Stimulated activated CD8-positive, alpha-beta memory T cell treated with anti-CD3 and anti-CD28 coated beads, Interleukin-15, amount 100 ng/mL, for 4 hours (primary cell): ENCODE measurements at regions not wholly inside any gene's neighbourhood (a gene's known extent, or its start where the extent isn't known, plus 50 kb on each side); places are given as distances from the start of the nearest gene placed in this dataset.

ENCODE experiments used
- DNase-seq, 2 donors: peaks; one replicate each; pipeline ENCODE4 v3.0.0-alpha.2; 2020; ENCODE audit warnings: low read depth in 2 of 2

DNA sequence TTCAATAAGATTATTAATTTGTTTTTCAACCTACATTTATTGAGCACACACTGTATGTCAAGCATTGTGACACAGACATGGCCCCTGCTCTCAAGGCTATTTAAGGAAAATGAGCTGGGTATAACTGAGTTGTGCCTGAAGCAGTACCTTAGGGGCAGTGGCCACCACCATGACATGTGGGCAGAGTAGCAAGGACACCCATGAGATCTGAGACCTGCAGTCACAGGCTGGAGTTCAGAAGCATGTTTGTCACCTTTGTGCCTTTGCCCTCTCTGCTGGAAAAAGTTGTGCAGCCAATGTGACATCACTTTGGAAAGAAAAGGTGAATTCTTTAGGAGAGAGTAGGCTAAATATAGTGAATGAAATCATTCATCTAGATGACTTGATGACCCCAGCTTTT lies 501.3 kb downstream of the BCOR start:
- DNase-seq, result no peak

DNA sequence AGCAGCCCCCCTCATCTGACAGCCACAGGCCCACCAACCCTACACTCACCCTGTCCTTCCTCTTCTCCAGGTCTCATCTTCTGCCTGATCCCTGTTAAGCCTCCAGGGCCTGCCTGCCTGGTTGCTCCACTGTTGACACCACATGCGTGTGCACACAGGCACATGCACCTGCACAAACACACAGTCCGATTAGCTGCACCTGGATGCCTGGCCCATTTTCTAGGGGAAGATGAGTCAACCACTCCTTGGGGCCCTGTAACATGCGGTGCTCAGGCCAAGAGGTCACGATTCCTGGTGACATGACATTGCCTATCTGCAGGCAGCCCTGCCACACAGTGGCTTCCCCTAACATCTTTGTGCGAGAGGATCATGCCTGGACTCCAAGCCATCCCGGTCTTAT lies 498.4 kb downstream of the BCOR start:
- DNase-seq, result no peak

DNA sequence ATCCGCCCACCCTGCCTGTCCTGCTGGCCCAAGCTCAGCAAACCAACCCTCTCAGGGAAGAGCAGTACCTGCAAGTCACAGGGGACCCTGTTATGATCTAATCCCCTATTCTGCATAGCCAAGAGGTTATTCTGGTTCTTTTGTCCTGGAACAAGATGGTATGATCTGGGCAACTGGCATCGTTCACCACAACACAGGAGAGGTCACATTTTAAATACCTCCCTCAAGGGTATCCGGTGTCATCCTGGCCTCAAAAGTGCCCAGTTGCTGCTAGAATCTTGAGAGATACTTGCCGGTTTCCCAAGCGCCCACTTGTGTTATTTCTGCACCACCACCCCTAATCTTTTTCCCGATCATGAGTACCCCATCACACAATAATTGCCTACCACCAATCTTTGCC lies 497.5 kb downstream of the BCOR start:
- DNase-seq, result no peak

DNA sequence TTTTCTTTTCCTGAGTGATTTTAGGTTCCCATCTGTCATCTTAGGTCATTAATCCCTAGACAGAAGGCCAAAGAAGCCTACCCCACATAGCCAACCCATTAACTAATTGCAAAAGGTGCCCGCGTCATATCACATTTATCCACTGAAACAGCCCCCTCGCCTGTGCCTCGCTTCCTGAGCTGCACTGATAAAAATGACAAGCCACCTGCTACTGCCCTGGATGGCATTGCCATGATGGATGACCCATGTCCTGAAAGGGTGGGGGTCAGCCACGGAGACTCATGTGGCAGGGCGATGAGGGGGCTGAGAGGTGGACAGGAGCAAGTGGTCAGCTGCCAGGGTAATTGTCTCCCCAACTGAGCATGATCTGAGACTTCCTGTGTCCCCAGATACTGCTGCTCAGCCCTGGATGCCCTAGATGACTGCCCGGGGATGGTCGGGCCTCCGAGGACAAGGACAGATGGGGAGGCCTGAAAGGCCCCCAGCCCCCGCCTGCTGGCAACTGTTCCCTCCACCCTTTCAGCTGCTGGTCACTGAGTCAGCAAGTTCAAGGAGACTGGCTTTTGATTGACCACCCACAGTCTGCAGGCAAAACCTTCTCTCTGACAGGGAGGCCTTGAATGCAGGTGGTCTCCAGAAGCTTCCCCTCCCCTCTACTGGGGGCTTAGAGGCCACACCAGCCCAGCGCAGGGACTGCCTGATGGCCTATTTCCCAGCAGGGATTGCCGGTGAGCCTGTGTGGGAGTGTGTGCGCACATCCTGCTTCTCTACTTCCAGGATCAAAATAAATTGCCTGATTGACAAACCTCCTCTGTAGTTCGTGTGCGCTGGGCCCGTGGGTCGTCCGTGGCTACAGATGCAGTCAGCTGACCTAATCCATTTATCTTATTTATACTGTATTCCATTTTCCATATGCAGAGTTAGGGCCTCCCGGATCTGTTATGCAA lies 496.3 kb downstream of the BCOR start:
- no peak for DNase-seq

DNA sequence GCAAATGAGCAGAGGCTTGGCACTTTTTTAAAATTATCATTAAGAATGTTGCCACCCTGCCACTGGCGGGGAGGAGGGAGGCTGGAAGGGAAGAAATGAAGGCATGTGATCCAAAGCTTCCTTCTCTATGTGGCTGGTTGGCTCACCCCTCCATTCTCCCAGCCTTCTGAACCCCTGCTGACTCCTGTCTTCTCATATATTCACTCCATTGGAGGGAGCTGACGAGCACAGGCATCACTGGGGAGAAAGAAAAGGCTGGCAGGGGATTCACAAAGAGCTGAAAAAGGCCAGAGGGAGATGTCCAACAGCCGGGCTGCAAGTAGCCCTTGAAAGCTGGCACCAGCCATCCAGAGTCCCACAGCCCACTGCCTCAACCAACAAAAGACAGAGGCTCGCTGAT lies 495.6 kb downstream of the BCOR start:
- DNase-seq, result no peak

DNA sequence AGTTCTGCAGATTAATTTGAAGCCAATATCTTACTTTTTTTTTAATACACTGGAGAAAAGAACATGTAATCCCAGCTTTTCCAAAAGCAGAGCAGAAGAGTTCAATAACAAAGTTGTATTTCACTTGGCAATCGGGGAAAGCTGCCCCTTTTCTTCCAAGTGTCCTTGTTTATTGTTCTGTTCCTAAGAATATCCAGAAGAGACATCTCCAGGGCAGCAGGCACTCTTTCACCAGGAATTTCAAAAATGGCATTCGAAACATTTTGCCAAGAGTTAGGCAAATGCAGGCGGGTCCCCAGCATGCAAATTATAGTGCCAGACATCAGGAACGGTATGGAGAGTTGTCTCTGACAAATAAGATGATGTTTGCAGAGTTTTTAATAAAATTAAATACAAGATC lies 494.5 kb downstream of the BCOR start:
- no peak for DNase-seq

DNA sequence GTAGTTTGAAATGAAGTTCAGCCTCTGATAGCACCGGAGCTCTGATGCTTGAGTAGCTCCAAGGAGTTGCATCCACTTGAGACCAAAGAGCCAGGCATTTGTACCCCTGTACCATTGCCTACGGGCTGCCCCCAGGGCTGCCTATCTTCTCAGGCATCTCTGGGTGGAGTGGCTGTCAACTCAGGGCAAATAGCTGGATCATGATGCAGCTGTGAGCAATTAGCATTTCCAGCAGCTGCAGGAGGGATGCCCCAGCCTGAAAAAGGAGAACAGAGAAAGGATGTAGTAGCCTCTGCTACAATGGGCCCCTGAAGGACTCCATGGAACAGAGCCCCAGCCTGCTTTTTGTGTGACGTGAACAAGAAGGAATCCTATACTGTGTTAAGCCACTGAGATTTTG lies 492.6 kb downstream of the BCOR start:
- no peak for DNase-seq

DNA sequence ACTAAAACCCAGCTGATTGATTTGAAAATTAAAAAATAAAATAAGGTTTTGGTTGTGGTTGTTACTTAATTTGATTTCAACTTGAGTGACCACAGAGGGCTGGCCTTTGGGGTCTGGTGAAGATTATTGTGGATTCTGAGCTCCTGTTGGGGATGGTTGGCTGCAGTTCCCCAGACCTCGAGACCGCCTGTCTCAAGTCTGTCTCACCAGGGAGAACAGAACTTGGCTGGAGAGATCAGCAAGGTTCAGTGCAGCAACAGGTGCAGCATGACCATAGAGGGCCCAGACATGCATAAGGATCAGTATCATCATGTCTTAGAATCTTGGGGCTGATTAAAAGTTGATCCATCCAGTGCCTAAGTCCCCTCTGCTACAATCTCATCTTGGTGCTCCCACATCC lies 491.9 kb downstream of the BCOR start:
- no peak for DNase-seq

DNA sequence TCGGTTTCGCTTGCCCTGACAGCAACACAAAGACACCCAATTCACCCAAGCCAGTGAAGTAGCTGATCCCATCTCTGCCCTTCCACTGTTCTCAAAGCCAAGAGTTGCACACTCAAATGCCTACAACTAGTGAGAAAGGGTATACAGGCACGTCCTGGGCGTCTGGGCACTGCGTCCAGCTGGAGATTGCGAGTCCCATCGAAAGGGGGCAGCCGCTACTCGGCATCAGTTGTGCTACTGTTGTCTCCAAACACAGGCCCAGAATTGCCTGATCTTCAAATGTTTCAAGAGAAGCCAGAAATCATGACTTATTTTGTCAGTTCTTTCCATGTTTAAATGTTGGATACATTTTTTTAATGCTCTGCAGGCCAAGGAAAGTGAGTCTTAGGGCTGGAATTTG lies 487.8 kb downstream of the BCOR start:
- DNase-seq, result no peak

DNA sequence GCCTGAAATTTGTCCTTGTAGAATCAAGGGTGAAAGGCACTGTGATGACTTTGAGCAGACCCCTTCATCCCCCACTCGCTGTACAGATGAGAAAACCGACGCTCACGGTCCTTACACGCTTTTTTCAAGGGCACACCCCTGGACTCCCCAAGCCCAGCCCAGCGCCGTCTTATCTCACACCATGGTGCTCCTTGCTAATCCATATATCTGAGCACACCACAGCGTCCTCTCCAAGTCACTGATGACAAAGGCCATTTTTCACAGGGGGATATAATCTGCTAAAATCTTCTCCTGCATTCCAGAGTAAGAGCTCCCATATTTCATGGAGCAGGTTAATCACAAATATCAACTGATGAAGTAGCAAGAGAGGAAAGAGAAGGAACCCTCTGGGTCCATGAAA lies 486.3 kb downstream of the BCOR start:
- no peak for DNase-seq

DNA sequence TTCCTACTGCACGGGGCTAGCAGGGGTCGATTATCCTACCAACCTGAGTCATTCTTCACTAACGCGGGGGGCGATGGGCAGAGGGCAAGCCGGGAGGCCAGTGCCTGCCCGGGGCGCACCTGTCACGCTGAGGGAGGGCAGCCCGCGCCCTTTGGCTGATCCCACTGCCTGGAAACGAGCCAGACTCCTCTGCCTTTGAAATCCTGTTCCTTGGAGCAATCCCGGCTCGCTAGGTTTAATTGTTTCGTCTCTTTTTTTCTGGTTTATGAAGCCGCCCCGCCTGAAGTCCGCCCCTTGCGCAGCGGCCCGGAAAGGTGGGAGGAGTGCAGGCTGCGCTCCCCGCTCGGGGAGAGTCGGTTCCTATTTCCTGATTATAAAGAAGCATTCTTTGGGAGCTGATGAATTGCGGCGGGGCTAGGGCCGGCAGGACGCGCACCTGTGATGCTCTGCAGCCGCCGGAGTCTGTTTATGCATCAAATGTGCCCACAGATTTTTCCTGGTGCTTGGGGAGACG lies 484.2 kb downstream of the BCOR start:
- DNase-seq, result no peak

DNA sequence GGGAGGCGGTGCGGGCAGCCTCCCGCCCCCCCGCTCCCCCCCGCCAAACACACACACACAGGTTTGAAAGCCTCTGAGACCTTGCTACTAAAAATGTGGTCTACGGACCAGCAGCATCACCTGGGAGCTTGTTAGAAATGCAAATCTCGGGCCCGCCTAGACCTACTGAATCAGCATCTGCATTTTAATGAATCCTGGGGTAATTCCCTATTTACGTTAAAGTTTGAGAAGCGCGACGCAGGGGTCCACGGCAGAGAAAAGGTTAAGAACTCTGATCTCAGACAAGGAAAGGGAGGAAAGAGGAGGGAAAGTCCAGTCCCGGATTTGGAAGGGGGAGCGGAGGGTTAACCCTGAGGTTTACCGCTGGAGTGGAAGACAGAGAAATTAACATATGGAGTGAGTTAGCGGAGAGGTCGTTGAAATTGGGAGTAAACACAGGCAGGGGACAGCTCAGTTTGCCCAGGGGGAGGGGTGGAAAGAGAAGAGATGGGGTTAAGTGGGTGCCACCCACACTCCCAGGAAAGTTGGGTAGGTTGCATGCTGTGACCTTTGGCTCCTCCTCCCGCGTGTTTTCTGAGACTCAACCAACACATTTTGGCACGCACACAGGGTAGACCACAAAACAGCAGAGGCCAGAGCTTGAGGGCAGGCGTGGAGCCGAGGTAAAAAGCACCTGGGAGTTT lies 483.6 kb downstream of the BCOR start:
- peak; percentile 43 to 66 for DNase-seq

DNA sequence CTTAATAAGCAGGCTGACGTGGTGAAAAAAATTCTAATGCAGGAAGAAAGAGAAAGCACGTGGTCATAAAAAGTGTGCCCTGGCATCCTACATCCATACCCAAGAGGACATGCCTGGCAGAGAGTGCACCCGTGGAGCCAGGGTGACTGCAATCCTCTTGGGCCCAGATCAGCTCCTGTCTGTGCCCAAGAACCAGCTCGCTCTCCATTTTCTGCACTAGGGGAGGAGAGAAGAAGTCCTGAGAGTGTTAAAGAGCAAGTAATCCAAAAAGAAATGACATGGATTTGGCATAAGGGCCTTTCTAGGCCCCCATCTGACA lies 483.1 kb downstream of the BCOR start:
- DNase-seq, result no peak

DNA sequence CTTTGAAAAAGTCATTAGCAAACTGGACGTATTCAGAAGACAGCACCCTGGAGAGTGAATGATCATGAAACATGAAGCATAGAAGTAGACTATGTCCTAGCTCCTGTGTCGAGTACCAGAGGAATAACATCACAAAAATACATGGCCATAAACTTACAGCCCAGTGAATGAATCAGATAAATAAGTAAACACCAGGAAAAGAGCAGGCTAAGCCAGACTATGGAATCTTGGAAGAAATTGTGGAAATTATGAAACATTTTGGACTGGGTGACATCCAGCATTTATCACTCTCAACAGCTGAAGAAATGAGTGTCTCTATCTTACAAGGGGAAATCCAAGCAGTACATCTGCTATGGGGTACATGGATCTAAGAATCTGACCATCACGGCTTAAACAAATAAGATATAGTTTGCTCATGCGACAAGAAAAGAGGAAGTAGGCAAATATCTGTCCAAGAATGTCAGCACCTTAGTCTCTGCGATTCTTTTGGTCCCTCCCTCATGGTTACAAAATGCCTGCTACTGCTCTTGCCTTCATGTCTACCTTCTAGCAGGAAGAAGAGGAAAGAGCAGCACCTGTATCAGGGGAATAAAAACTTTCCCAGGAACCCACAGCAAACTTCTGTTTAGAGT lies 481.5 kb downstream of the BCOR start:
- no peak for DNase-seq

DNA sequence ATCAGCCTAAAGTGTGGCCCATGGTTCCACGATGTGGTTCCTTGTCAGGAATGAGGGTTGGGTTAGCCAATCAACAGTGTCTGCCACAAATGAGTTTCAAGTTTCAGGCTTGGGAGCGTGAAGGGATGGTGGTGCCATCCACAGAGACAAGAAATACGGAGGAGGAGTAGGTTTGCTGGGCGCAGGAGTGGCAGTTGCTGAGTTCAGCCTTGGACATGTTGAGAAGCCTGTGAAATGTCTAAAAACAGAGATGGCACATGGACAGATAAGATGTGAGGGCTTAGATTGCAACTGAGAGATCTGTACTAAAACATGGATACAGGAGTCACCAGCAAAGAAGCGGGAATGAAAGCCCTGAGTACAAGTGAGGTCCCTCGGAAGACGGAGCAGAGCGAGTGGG lies 481.0 kb downstream of the BCOR start:
- no peak for DNase-seq

DNA sequence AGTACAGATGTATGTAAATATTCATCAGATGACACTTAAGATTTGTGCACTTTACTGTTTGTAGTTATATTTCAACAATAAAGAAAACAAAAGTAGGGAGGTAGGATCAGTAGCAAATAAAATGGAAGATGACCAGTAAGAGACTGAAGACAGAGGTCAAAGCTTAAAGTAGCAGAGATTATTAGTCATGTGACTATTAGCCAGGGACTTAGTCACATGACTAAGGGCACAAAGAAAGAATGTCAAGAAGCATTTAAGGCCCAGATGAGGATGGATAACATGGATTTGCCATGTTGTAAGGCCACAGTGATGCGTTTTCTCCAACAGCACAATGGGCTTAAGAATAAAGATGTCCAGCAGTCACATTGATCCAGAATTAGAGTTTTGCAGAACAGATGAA lies 479.6 kb downstream of the BCOR start:
- DNase-seq, result no peak

DNA sequence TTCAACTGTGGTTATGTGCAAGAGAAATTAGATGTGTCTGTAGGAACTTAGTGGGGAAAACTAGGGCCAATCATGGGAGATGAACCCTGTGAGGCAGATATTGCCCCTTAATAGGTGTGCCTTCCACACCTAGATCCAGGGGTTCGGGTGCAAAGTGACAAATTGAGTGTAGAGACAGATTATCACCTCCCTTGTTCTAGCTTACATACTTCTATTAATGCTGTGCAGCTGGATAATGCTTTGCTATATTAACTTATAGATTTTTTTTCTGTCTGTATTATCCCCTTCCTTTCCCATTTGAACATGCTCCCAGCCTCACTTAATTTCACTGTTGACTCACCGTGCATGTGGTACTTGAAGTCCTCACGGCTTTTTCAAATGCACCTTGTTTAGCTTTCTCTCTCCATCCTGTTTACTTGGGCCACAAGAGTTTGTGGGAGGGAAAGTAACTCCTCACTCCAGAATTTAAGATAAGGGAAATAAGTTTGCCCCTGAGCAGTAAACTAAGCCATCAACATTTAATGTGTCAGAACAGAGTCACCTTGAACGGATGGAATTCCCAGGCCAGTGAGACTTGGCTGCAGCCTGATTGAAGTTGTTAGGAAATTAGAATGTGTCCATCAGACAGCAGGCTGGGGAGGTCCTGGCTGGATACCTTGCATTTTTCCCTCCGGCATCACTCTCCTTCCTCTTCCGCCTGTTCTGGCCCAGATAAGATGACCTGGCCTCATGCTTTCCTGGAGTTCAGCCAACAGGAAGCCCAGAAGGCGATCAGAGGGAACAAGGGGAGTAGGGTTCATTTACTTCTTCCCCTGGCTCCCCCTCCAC lies 478.4 kb downstream of the BCOR start:
- DNase-seq, result no peak

DNA sequence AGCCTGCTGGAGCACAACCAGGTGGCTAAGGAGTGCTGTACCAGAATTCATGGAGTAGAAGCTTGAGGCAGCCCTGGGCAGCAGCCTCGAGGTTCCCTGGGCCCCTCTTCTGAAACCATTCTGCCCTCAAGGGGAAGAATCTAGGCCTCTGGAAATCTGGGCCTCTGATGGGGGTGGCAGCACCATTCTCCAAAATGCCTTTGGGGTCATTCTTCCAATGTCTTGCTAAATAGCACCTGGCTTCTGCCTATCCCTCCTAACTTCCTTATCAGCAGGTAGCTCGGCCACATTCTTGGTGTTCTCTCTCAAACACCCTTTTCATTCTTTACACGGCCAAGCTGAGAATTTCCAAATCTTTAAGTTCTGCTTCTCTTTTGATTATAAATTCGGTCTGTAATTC lies 473.6 kb downstream of the BCOR start:
- DNase-seq, result no peak

DNA sequence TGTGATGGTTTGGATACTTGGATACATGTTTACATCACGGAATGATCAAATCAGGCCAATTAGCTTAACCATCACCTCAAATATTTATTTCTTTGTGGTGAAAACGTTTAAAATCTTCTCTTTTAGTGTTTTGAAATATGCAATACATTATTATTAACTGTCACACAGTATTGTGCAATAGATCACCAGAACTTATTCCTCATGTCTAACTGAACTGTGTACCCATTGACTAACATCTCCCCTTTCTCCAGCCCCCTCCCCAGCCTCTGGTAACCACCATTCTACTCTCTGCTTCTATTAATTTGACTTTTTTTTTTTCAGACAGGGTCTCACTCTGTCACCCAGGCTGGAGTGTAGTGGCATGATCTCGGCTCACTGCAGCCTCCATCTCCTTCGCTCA lies 471.9 kb downstream of the BCOR start:
- no peak for DNase-seq

DNA sequence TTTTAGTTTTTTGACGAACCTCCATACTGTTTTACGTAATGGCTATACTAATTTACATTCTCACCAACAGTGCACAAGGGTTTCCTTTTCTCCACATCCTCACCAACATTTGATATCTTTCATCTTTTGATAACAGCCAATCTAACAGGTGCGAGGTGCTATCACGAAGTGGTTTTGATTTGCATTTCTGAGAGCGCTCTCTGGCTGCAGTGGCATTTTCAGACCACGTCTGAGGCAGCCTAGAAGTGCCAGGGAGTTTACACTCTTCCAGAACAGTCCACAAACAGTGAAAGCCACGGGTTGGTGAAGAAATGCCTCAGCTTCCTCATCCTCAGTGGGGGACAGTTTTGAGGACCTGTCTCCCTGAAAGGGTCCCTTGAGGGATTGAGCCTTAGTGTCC lies 471.0 kb downstream of the BCOR start:
- DNase-seq, result no peak

DNA sequence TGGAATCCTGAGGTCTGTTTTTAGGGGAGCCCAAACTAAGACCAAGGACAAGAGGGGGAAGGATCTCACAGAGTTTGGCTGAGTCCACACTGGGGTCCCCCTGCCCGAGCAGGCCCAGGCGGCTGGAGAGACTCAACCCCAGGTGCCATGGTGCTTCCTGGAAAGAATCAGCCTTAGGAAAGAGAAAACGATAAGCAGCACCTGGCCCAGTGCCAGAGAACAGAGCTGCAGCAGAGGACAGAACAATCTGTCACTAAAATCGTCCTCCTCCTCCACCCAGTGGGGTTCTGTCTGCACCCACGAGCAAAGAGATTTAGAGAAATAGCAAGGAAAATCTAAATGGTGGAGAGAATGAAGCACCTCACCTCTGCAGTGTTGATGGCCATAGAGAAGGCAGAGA lies 470.5 kb downstream of the BCOR start:
- DNase-seq, result no peak

DNA sequence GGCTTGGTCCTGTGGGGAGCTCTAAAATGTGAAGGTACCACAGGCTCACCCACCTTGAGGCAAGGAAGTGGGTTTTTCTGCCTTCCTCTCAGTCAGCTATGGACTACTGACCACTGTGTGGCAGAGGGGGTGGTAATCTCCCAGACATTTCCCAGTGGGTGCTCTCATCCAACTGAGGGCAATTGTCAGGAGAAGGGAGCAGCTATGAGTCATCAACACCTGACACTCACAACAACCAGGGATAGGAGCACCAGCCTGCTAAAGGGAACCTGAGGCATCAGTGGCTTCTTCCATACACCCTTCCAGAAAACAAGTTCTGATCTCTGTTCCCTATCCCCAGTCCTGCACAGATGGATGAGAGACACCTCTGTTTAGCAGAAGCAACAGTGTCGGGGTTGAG lies 468.8 kb downstream of the BCOR start:
- DNase-seq, result no peak
